H9 (cell line): ENCODE measurements at regions not wholly inside any gene's neighbourhood (a gene's known extent, or its start where the extent isn't known, plus 50 kb on each side); places are given as distances from the start of the nearest gene placed in this dataset.

Experiments
- DNase-seq: peaks from one replicate; pipeline ENCODE4 v3.0.0-alpha.2; 2017
- H2AFZ ChIP-seq: one replicate; pipeline ENCODE4 v1.6.1; 2013; ENCODE audit warnings: mild to moderate bottlenecking, low read length, control low read depth, moderate library complexity
- H2AK5ac ChIP-seq: 2 replicates; pipeline ENCODE4 v1.6.1; 2013; ENCODE audit warnings: low read length, control low read depth, mixed read lengths; ENCODE audit not compliant: insufficient read length
- H2BK120ac ChIP-seq: one replicate; pipeline ENCODE4 v1.6.1; 2013; ENCODE audit warnings: low read depth, mild to moderate bottlenecking, low read length, control low read depth, inconsistent platforms; ENCODE audit not compliant: poor library complexity, severe bottlenecking
- H2BK12ac ChIP-seq: 2 replicates; pipeline ENCODE4 v1.6.1; 2013; ENCODE audit warnings: low read length, control low read depth, mixed read lengths, low read depth; ENCODE audit not compliant: insufficient read length
- H2BK15ac ChIP-seq: 2 replicates; pipeline ENCODE4 v1.6.1; 2013; ENCODE audit warnings: low read depth, low read length, control low read depth
- H2BK20ac ChIP-seq: one replicate; pipeline ENCODE4 v1.6.1; 2013; ENCODE audit warnings: low read depth, mild to moderate bottlenecking, low read length, control low read depth, inconsistent platforms; ENCODE audit not compliant: poor library complexity, severe bottlenecking
- H2BK5ac ChIP-seq: 2 replicates; pipeline ENCODE4 v1.6.1; 2013; ENCODE audit warnings: low read length, control low read depth, mixed read lengths; ENCODE audit not compliant: insufficient read length
- H3K14ac ChIP-seq: 2 replicates; pipeline ENCODE4 v1.6.1; 2013; ENCODE audit warnings: low read length, control low read depth; ENCODE audit not compliant: insufficient read depth
- H3K18ac ChIP-seq: 2 replicates; pipeline ENCODE4 v1.6.1; 2013; ENCODE audit warnings: low read depth, mild to moderate bottlenecking, mixed read lengths, low read length, control low read depth; ENCODE audit not compliant: insufficient read length
- H3K23ac ChIP-seq: 2 replicates; pipeline ENCODE4 v1.6.1; 2013; ENCODE audit warnings: low read length, control low read depth, mixed read lengths, low read depth; ENCODE audit not compliant: insufficient read length
- H3K23me2 ChIP-seq: 2 replicates; pipeline ENCODE4 v1.6.1; 2013; ENCODE audit warnings: low read depth, mild to moderate bottlenecking, mixed read lengths, low read length, control low read depth; ENCODE audit not compliant: insufficient read length, poor library complexity, severe bottlenecking
- H3K27ac ChIP-seq: 2 replicates; pipeline ENCODE4 v1.5.1; 2013; ENCODE audit warnings: low read length, control low read depth, mixed read lengths, low read depth; ENCODE audit not compliant: insufficient read length
- H3K27me3 ChIP-seq: 2 replicates; pipeline ENCODE4 v1.6.1; 2013; ENCODE audit warnings: low read length, control low read depth, inconsistent platforms; ENCODE audit not compliant: insufficient read depth
- H3K4ac ChIP-seq: 2 replicates; pipeline ENCODE4 v1.6.1; 2013; ENCODE audit warnings: low read depth, mild to moderate bottlenecking, control low read depth, inconsistent platforms, low read length, moderate library complexity
- H3K4me1 ChIP-seq: 2 replicates; pipeline ENCODE4 v1.6.1; 2013; ENCODE audit warnings: low read length, control low read depth, inconsistent platforms; ENCODE audit not compliant: insufficient read depth
- H3K4me2 ChIP-seq: 2 replicates; pipeline ENCODE4 v1.6.1; 2013; ENCODE audit warnings: low read length, control low read depth, mixed read lengths; ENCODE audit not compliant: insufficient read length, insufficient read depth
- H3K56ac ChIP-seq: 2 replicates; pipeline ENCODE4 v1.6.1; 2013; ENCODE audit warnings: low read depth, mild to moderate bottlenecking, mixed read lengths, low read length, control low read depth; ENCODE audit not compliant: insufficient read length
- H3K79me1 ChIP-seq: 2 replicates; pipeline ENCODE4 v1.6.1; 2013; ENCODE audit warnings: low read depth, mild to moderate bottlenecking, moderate library complexity, low read length, control low read depth, inconsistent platforms; ENCODE audit not compliant: insufficient read depth, poor library complexity, severe bottlenecking
- H3K79me2 ChIP-seq: 2 replicates; pipeline ENCODE4 v1.6.1; 2013; ENCODE audit warnings: low read length, control low read depth, inconsistent platforms; ENCODE audit not compliant: insufficient read depth
- H3K9ac ChIP-seq: 2 replicates; pipeline ENCODE4 v1.6.1; 2013; ENCODE audit warnings: low read length, control low read depth, mixed read lengths; ENCODE audit not compliant: insufficient read length; ENCODE audit errors: extremely low read depth
- H3K9me3 ChIP-seq: one replicate; pipeline ENCODE4 v1.6.1; 2013; ENCODE audit warnings: low read depth, low read length, inconsistent platforms; ENCODE audit not compliant: control insufficient read depth
- H3T11ph ChIP-seq: one replicate; pipeline ENCODE4 v1.6.1; 2013; ENCODE audit warnings: mild to moderate bottlenecking, low read length, control low read depth, inconsistent platforms
- H4K20me1 ChIP-seq: one replicate; pipeline ENCODE4 v1.6.1; 2013; ENCODE audit not compliant: control insufficient read depth, insufficient read length, insufficient read depth
- H4K5ac ChIP-seq: 2 replicates; pipeline ENCODE4 v1.6.1; 2013; ENCODE audit warnings: low read depth, mild to moderate bottlenecking, mixed read lengths, low read length, control low read depth; ENCODE audit not compliant: insufficient read length
- H4K8ac ChIP-seq: replicated peaks from 2 replicates; pipeline ENCODE4 v1.6.1; 2013; ENCODE audit warnings: low read length, control low read depth, mixed read lengths, low read depth; ENCODE audit not compliant: insufficient read length
- H4K91ac ChIP-seq: 2 replicates; pipeline ENCODE4 v1.6.1; 2013; ENCODE audit warnings: low read depth, mild to moderate bottlenecking, moderate library complexity, mixed read lengths, low read length, control low read depth; ENCODE audit not compliant: insufficient read length
- H3K27ac Mint-ChIP-seq, 3 experiments: 2 replicates in 2 of 3; 3 replicates in 1 of 3; pipeline ENCODE4 v1.8.0; 2020 to 2021; ENCODE audit warnings: mixed read lengths in 3 of 3, mild to moderate bottlenecking in 1 of 3, moderate library complexity in 1 of 3
- H3K27me3 Mint-ChIP-seq: 2 replicates; pipeline ENCODE4 v1.8.0; 2021; ENCODE audit warnings: low read depth, mild to moderate bottlenecking, moderate library complexity, mixed read lengths
- H3K36me3 Mint-ChIP-seq, 3 experiments: 2 replicates in 2 of 3; 3 replicates in 1 of 3; pipeline ENCODE4 v1.8.0; 2020 to 2021; ENCODE audit warnings: low read depth in 3 of 3, mixed read lengths in 3 of 3; ENCODE audit not compliant: insufficient read depth in 1 of 3
- H3K4me1 Mint-ChIP-seq, 2 experiments: 2 replicates each; pipeline ENCODE4 v1.8.0; 2020; ENCODE audit warnings: mixed read lengths in 2 of 2
- H3K4me3 Mint-ChIP-seq, 2 experiments: 2 replicates in 1 of 2; 3 replicates in 1 of 2; pipeline ENCODE4 v1.8.0; 2020 to 2021; ENCODE audit warnings: mild to moderate bottlenecking in 2 of 2, mixed read lengths in 2 of 2, moderate library complexity in 1 of 2
- H3K9me3 Mint-ChIP-seq, 2 experiments: 2 replicates in 1 of 2; 3 replicates in 1 of 2; pipeline ENCODE4 v1.8.0; 2020; ENCODE audit warnings: mild to moderate bottlenecking in 2 of 2, mixed read lengths in 2 of 2, moderate library complexity in 1 of 2
- WGBS: extraction: QIAGEN DNeasy Blood & Tissue Kit; methylation state at CpG from one replicate; pipeline ENCODE4 v1.1.7; 2013; ENCODE audit warnings: missing lambda C conversion rate, low lambda C conversion rate, mixed read lengths; ENCODE audit not compliant: insufficient read length; ENCODE audit errors: extremely low coverage; 5-methylcytosine and 5-hydroxymethylcytosine counted together
- TF ChIP-seq, protein P1 (sequence below): fragments of 200-600 bp; sonication (generic); conservative IDR thresholded peaks from 3 replicates; pipeline ENCODE4 v1.8.0; 2021; ENCODE audit warnings: antibody characterized with exemption, mild to moderate bottlenecking

DNA sequence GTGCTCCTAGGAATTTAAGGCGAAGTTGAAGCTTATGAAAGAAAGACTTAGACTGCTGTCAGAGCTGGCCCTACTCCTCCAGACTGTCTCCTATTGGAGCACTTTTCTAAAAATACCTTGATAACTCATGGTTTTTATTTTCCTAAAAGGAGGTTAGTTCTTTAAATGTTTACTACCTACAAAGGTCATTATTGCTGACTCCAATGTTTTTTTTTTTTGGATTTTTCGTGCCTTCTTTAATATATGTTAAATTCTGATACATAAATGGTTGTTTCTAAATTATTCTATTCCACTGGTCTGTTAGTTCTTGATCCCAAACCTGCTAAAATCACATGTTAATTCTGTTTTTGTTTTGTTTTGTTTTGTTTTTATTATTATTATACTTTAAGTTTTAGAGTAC is 227.6 kb upstream of the FTMT start:
- DNase-seq: no peak
- Histone ChIP-seq H3K18ac (no peak overlapping the region), H3K23ac (no peak overlapping the region), H2BK5ac (no peak overlapping the region), H3K56ac (no peak overlapping the region), H3K14ac (no peak overlapping the region), H3K9me3 (no peaks in the 10 kb centered on the region), H4K91ac (no peak overlapping the region), H4K20me1 (no peaks in the 10 kb centered on the region), H3K4me1 (no peaks in the 10 kb centered on the region), H2BK20ac (no peak overlapping the region), H2BK15ac (no peak overlapping the region), H3K27ac (no peak overlapping the region), H3K9ac (no peak overlapping the region), H2AK5ac (no peak overlapping the region), H3K4ac (no peak overlapping the region), H3K23me2 (no peaks in the 10 kb centered on the region), H2AFZ (no peak overlapping the region), H3K79me1 (no peaks in the 10 kb centered on the region), H2BK120ac (no peak overlapping the region), H3K79me2 (no peaks in the 10 kb centered on the region), H3K27me3 (no peaks in the 10 kb centered on the region), H3K4me2 (no peak overlapping the region), H2BK12ac (no peak overlapping the region), H4K5ac (no peak overlapping the region), H4K8ac (no peak overlapping the region), H3T11ph (no peak overlapping the region)
- H3K9me3 Mint-ChIP-seq: no peaks in the 10 kb centered on the region
- no peak overlapping the region for H3K27ac Mint-ChIP-seq
- H3K4me3 Mint-ChIP-seq: no peak overlapping the region
- no CpG with 5 or more reads among the region's 2 CpGs for WGBS
- no peaks in the 10 kb centered on the region for H3K36me3 Mint-ChIP-seq
- no peaks in the 10 kb centered on the region for H3K27me3 Mint-ChIP-seq
- no peaks in the 10 kb centered on the region for H3K4me1 Mint-ChIP-seq
- TF ChIP-seq, protein P1, sequence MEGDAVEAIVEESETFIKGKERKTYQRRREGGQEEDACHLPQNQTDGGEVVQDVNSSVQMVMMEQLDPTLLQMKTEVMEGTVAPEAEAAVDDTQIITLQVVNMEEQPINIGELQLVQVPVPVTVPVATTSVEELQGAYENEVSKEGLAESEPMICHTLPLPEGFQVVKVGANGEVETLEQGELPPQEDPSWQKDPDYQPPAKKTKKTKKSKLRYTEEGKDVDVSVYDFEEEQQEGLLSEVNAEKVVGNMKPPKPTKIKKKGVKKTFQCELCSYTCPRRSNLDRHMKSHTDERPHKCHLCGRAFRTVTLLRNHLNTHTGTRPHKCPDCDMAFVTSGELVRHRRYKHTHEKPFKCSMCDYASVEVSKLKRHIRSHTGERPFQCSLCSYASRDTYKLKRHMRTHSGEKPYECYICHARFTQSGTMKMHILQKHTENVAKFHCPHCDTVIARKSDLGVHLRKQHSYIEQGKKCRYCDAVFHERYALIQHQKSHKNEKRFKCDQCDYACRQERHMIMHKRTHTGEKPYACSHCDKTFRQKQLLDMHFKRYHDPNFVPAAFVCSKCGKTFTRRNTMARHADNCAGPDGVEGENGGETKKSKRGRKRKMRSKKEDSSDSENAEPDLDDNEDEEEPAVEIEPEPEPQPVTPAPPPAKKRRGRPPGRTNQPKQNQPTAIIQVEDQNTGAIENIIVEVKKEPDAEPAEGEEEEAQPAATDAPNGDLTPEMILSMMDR: no peak
